ENCODE measurements at regions not wholly inside any gene's neighbourhood (a gene's known extent, or its start where the extent isn't known, plus 50 kb on each side); places are given as distances from the start of the nearest gene placed in this dataset.
"Not testable (repeated sequence)": the region's sequence is repeated elsewhere in the genome, so short reads cannot be mapped to it uniquely, and the experiment has no call there.

DNA sequence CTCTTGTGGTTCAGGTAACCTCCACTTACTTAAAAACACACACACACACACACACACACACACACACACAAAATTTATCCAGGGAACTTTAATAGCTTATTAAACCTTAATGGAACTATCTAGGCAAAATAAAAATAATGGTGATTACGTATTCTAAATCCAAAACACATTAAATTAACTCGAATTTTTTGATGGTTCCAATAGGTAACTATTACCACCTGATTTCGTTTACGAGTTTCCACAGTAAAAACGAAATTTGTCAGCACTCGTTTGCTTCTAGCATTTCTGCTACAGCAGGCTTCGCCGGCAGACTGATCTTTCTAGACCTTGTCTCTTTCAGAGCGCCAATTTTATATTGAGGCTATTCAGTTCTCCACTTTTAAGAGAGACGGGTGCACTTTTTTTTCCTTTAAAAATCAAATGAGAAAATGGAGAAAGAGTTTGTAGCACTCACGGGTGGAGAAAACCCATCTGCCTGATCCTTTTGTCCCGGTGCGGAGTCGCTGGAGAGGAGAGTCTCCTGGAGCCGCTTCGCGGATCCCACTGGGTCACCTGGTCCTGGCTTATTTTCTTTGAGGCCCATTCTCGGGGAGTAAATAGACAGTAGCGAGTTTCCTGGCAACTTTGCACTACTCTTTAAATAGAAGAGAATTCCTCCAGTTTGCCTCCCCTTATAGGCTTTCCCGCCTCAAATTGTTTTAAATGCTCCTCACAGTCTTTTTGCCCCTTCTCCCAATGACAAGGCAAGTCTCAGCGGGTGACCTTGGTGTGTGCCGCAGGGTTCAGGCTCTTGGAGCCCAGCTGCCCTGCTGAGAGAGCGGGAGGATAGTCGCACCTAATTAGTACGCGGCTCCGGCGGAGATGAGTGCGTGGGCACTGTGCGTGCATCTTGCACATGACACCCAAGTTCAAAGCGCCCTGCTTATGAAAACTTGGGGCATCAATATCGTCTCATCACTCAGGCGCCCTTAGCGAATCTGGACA is 117.0 kb downstream of the KCNRG start:
- DNase-seq = no peak

GRCh38 chr13:50132904-50133357 is 117.7 kb downstream of the KCNRG start:
- no peak for DNase-seq

- DNase-seq = no peak
These were observed 118.2 kb downstream of the KCNRG start for GRCh38 chr13:50133358-50133953.

DNA sequence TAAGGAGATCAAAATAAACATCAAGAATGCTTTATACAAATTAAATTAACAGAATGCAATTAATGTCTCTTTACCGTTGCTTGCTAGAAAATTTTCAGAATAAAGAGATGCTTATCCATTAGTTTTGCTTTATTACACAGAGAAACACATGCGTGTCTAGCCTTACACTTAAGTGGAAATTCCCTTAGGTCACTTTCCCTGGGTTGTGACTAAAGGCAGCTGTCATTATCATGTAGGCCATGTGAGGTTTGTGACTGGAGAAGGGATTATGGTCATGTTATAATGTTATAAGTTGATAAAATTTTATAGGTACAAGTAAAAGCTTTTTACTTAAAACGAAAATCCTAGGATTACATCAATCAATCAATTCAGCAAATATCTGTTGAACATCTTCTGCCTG is 121.0 kb downstream of the KCNRG start:
- no peak for DNase-seq

DNA sequence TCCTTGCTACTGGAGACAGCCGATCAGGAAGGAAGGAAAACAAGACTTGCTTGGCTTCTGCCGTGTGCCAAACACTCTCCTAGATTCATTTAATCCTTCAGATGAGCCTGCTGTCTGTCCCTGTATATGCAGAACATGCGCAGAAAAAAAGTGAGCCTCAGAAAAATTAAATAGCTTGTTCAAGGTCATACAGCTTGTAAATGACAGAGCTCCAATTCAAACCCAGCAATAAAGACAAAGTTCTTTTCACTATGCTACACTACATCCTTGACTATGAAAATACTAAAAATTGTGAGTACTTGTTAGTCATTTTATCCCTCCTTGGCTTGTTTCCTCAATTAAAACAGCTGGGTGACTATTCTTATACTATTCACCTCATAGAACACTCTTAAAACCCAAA is 121.4 kb downstream of the KCNRG start:
- no peak for DNase-seq

DNA sequence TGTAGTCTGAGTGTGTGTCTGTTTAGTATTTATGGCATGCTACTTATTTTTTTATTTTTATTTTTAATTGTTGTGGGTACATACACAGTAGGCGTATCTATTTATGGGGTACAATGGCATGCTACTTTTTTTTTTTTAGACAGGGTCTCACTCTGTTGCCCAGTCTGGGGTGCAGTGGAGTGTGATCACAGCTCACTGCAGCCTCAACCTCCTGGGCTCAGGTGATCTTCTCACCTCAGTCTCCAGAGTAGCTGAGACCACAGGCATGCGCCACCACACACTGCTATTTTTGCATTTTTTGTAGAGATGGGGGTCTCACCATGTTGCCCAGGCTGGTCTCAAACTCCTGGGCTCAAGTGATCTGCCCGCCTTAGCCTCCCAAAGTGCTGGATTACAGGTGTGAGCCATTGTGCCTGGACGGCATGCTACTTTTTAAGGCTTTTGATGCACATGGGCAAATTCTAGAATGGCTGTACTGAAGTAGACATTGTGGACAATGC is 124.2 kb downstream of the KCNRG start:
- DNase-seq = not testable (repeated sequence)

DNA sequence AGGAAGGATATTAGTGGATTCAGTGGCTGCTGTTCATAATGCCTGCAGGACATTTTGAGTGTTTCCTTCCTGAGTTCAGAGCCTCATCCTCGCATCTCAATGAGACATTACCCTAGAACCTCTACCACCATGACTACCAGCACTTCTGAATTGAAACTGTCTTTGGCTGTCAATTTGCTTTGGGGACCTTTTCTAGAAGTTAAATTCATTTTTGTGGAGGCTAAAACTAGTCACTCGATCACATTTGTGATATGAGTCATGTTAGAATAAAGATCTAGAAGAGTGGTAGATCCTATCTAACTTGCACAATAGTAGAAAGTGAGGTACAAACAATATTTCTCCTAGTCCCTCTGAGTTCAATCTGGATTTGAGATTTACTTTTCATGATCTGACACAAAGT is 124.9 kb downstream of the KCNRG start:
- DNase-seq = no peak

GRCh38 chr13:50140581-50141374 is 125.5 kb downstream of the KCNRG start:
- no peak for DNase-seq

DNA sequence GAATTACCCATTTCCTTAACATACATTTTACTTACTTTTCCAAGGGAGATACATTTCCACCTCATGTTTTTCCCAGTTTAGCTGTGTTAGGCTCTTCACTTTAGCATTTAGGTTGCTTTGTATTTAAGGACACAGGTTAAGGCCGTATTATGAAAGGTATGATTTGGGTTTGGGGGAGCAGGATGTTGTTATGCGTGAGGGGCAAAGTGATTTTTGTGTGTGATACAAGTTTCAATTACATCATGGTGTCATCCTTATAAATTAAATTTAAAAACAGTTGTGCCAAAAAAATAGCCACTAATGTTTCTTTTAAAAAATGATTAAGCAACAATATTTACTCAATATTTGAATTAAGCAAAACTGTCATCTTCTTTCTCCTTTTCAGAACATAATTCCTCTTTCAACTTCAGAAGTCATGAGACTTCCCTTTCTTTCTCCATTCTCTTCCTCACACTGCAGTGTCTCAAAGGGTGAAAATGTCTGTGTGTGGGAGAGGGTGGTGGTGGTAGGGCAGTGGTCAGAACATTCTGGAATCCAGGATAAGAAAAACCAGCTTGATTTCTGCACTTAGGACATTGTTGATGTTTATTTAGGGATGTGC is 126.2 kb downstream of the KCNRG start:
- no peak for DNase-seq

GRCh38 chr13:50144246-50145160 is 129.3 kb downstream of the KCNRG start:
- peak; percentile 37 for DNase-seq

DNA sequence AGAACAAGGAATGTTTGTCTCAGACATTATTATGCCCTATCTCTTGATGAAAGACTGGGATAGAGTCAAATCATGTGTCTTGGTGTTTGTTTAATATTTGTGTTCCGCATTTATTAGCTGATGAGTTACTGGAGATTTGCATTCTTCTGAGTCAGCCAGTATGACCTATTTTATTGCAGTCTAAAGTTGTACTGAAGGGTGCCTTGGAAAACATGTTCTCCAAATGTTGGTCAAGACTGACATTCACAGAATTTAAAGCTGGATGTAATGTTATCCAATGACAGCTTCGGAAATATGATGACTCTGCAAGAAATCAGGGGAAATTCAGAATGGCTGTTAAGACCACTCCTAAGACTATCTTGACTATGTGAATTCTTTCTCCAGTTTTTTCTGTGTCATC is 134.0 kb downstream of the KCNRG start:
- DNase-seq = peak; percentile 56

DNA sequence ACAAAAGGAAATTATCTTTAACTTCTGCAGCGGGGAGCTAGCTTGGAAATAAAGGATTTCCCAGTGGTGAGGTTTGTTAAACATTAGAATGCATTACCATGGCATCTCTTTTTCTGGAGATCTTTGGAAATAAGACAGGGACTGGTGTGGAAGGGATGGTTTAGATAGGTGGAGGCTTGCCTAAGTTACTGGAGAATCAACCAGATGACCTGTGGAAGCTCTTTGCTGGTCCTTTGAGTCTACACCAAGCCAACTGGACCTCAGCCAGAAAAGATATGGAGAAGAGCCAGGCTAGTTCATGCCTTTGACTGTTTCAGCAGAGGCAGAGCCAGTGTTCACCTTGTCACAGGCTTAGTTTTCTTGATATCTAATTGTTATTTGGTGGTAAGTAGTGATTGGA is 134.7 kb downstream of the KCNRG start:
- DNase-seq = no peak

- no peak for DNase-seq
These were observed 137.0 kb downstream of the KCNRG start for GRCh38 chr13:50152224-50152623.

- no peak for DNase-seq
These were observed 137.5 kb downstream of the KCNRG start for GRCh38 chr13:50152655-50153309.

DNA sequence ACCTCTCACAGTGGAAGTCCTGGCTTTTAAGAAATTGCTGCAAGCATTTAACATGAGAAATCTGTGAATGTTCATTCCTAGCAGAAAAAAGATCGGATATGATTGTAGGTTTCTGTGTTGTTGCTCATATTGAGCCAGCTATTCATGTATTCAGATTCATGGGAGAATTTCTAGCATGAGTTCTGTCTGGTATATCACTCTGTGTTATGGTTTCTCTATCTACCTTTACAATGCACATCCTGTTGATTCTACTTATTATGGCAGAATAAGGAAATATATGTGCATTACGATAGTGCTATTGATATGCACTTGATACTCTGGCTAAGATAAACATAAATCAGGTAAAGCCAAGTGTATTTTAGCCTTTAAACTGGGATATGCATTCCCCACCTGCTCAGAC is 138.2 kb downstream of the KCNRG start:
- no peak for DNase-seq

DNA sequence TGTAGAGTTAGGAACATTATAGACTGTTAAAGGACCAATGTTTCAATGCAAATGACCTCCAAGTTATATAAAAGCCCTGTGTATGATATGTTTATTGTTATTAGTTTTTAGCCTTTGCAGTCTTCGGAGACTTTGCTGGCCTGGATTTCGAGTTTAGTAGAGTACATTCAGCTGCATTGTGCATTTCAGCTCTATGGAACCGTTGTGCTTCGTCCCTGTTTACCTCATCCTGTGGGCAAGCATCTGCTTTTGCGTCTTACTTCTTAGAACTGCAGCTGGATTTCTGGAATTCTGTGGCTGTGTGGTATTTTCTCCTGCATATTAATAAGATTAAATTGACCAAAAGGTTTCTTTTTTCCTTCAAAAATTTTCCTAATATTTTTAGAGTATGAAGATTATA is 138.6 kb downstream of the KCNRG start:
- no peak for DNase-seq

DNA sequence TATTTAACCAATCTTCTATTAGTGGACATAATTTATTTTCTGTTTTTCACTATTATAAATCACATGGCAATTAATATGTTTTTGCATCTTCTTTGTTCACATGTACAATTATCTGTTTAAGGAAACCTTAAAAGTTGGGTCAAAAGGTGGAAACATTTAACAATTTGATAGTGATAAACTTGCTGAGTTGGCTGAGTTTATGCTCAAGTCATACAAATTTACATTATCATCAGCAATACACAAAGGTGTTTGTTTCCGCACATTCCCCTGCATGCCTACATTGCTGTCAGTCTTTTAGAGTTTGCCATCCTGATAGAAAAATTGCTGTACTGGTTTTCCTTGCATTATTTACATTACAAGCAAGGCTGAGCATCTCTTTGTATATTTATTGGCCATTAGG is 139.5 kb downstream of the KCNRG start:
- no peak for DNase-seq

DNA sequence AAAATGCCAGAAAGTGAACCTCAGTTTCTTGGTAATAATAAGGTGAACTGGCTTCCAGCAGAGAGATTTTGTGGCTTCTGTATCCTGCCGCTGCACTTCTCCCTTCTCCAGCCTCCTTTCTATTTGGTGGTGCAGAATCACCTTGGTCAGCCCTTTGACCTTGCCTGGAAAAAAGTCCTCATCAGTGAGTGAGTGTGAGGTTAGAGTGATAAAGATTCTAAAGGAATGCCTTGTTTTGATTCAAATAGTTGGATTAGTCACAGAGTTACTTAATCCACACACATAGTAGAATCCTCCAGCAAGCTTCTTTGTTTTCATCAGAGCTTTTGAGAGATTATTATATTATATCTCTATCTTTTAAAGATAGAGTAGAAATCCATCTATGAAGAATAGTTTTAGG is 140.9 kb downstream of the KCNRG start:
- DNase-seq = peak; percentile 69

GRCh38 chr13:50156561-50157127 is 141.4 kb downstream of the KCNRG start:
- no peak for DNase-seq

DNA sequence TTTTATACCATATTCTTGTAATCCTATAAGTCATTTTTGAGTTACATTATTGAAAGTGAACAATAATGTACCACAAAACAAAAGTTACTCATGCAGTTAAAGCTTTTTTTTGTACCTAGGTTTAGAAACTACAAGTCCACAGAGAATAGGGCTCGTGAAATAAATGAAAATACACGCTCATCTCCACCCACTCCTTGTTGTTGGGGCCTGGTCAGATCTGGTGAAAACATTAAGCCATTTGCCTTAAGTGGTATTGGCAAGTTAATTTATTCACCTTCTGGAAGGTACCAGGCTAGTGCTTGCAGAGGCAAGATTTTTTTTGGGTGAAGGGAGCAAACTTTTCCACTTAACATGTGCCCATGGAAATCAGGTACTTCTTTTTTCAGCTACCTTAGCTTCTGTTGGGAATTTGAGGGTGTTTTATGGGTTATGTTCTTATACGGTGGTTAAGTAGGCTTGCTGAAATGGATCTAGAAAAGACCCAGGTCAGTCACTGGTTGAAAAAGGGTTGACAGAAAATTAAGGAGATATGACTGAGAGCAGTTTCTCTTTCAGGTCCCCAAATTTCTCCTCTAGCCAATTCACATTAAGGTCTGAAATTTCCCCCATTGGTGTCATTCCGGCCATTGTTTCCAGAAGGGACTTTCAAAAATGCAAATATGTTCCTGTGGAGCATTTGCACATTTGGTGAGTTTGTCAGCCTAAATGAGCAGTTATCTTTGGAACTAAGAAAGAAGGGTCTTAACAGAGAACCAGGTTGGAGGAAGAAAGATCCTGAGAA is 143.3 kb downstream of the KCNRG start:
- DNase-seq = no peak

Measured in fibroblast of skin of right quadriceps (primary cell).